HepG2 (cell line): ENCODE measurements at regions not wholly inside any gene's neighbourhood (a gene's known extent, or its start where the extent isn't known, plus 50 kb on each side); places are given as distances from the start of the nearest gene placed in this dataset.

Experiments used
- ATAC-seq: fragments of 200-7000 bp; cut with Tn5 transposase; 3 replicates; pipeline ENCODE4 v1.9.1; 2020; ENCODE audit warnings: mild to moderate bottlenecking, moderate library complexity
- BruUV-seq: library from RNA; stranded (reverse); fragments of 400-500 nt; replicated peaks from 2 replicates; lab custom pipeline; 2021; lab: Mats Ljungman, UMichigan
- CTCF ChIA-PET: fragments of 300-600 bp; formaldehyde crosslinking; extraction: SDS; loops from one replicate; lab custom pipeline; 2021; ENCODE audit warnings: low total read pairs, inconsistent platforms, low intra/inter-chr PET ratio; lab: Yijun Ruan, JAX
- POLR2A ChIA-PET: fragments of 350-600 bp; sonication (Branson Sonifier 250); formaldehyde crosslinking; loops from one replicate; lab custom pipeline; 2020; ENCODE audit warnings: antibody characterized with exemption, inconsistent platforms; lab: Yijun Ruan, JAX
- DNase-seq: peaks from one replicate; pipeline ENCODE4 v3.0.0-alpha.2; 2015; ENCODE audit warnings: low spot score
- FAIRE-seq: peaks from 3 replicates; lab custom pipeline; 2011; peaks lifted over from hg19 to GRCh38; lab: Jason Lieb, UNC
- H2AFZ ChIP-seq: one replicate; pipeline ENCODE4 v1.6.1; 2011; ENCODE audit warnings: low read length, inconsistent platforms
- H3K27ac ChIP-seq: fragments of 300-600 bp; 3 replicates; pipeline ENCODE4 v1.8.0; 2011; ENCODE audit warnings: mixed run types, mild to moderate bottlenecking, mixed read lengths, low read length, inconsistent platforms; ENCODE audit not compliant: insufficient read depth; ENCODE audit errors: extremely low read length
- H3K27me3 ChIP-seq, 2 experiments: fragments of 200-600 bp in 1 of 2; 2 replicates in 1 of 2; 3 replicates in 1 of 2; pipeline versions ENCODE4 v1.6.0 to v1.8.0; 2011; ENCODE audit warnings: low read length in 2 of 2, mild to moderate bottlenecking in 2 of 2, moderate library complexity in 2 of 2, inconsistent platforms in 1 of 2; ENCODE audit not compliant: insufficient read depth in 2 of 2, control insufficient read depth in 1 of 2
- H3K36me3 ChIP-seq, 2 experiments: fragments of 200-600 bp in 1 of 2; replicated peaks in 1 of 2; 2 replicates in 1 of 2; 3 replicates in 1 of 2; pipeline versions ENCODE4 v1.5.1 to v1.8.0; 2011; ENCODE audit warnings: low read length in 2 of 2, inconsistent platforms in 1 of 2; ENCODE audit not compliant: insufficient read depth in 2 of 2, control insufficient read depth in 1 of 2
- H3K4me1 ChIP-seq: 2 replicates; pipeline ENCODE4 v1.5.1; 2012; ENCODE audit warnings: low read length, inconsistent platforms; ENCODE audit not compliant: insufficient read depth
- H3K4me2 ChIP-seq: 2 replicates; pipeline ENCODE4 v1.6.0; 2011; ENCODE audit warnings: low read depth, low read length, inconsistent platforms
- H3K4me3 ChIP-seq, 3 experiments: fragments of 200-600 bp in 1 of 3; sonication (generic), shearing (Covaris generic) in 1 of 3; replicated peaks in 1 of 3; 2 replicates each; pipeline ENCODE4 v1.5.1; 2011 to 2016; ENCODE audit warnings: low read length in 3 of 3, inconsistent platforms in 2 of 3, low read depth in 2 of 3, mild to moderate bottlenecking in 2 of 3, control low read depth in 1 of 3, mixed read lengths in 1 of 3; ENCODE audit not compliant: insufficient read depth in 1 of 3
- H3K79me2 ChIP-seq: one replicate; pipeline ENCODE4 v1.6.1; 2011; ENCODE audit warnings: low read length, inconsistent platforms; ENCODE audit not compliant: insufficient read depth
- H3K9ac ChIP-seq: 2 replicates; pipeline ENCODE4 v1.6.0; 2011; ENCODE audit warnings: mild to moderate bottlenecking, low read depth, low read length, inconsistent platforms; ENCODE audit not compliant: insufficient read depth
- H3K9me3 ChIP-seq: 2 replicates; pipeline ENCODE4 v1.5.1; 2012; ENCODE audit warnings: mild to moderate bottlenecking, low read length
- H4K20me1 ChIP-seq: 2 replicates; pipeline ENCODE4 v1.6.0; 2011; ENCODE audit warnings: inconsistent platforms, mild to moderate bottlenecking, low read length, moderate library complexity; ENCODE audit not compliant: insufficient read depth
- RELA ChIP-seq: sonication (generic); formaldehyde crosslinking; IDR thresholded peaks from 2 replicates; pipeline ENCODE4 v1.4.0; 2020; ENCODE audit warnings: missing genetic modification reagents
- SNAPC5 ChIP-seq: sonication (generic); formaldehyde crosslinking; IDR thresholded peaks from 2 replicates; pipeline ENCODE4 v1.8.1; 2023; ENCODE audit warnings: mild to moderate bottlenecking, missing genetic modification reagents, borderline replicate concordance
- TCF7L2 ChIP-seq: IDR thresholded peaks from 2 replicates; pipeline ENCODE4 v1.6.1; 2011; ENCODE audit warnings: mild to moderate bottlenecking, low read depth, low read length, moderate library complexity
- ZSCAN12 ChIP-seq: sonication (generic); formaldehyde crosslinking; IDR thresholded peaks from 2 replicates; pipeline ENCODE4 v1.9.0; 2021; ENCODE audit warnings: mild to moderate bottlenecking, missing genetic modification reagents
- WGBS: methylation state at CpG from one replicate; pipeline ENCODE4 v1.1.6; 2017; ENCODE audit warnings: low lambda C conversion rate; 5-methylcytosine and 5-hydroxymethylcytosine counted together
- in situ Hi-C: cut with HindIII; loops from 2 replicates; pipeline ENCODE4 v1.10.0; 2017; ENCODE audit warnings: low pct_unique_long_range_greater_than_20kb; ENCODE audit not compliant: extremely low pct_ligation_motif_present
- intact Hi-C: fragments of 100-400 bp; cut with micrococcal nuclease; formaldehyde crosslinking; loops from one replicate; pipeline ENCODE4 v1.10.0; 2022; ENCODE audit not compliant: unreplicated experiment
- TF ChIP-seq, protein P1 (sequence below): sonication (generic); formaldehyde crosslinking; IDR thresholded peaks from 2 replicates; pipeline ENCODE4 v1.4.0; 2020; ENCODE audit warnings: missing genetic modification reagents

DNA sequence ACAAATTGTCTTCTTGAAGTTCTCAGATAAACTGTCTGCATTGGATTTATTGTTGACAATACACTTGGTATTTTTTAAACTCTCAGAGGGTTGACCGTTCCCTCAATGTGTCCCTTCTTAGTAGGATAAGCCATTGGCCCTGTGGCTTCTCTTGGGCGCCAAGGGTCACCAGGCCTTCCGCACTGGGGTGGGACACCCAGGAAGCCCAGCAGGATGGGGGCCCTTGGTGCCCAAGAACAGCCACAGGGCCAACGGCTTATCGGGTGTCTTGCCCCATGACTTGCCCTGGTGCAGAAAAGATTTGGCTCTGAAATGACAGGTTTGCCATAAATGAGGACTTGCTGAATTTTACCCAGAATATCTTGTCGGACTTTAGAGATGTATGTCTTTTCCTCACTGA lies 375.0 kb downstream of the IRX2 start:
- H4K20me1 ChIP-seq, result no peaks in the 10 kb centered on the region
- H3K9me3 ChIP-seq, result no peaks in the 10 kb centered on the region
- ATAC-seq (no peak), DNase-seq (no peak), FAIRE-seq (no peak)
- H3K27me3 ChIP-seq, result 0 out of 5 replicates have a peak, but pooled peaks cover 0 to 2% of the 10 kb centered on the region in 2 experiments
- in situ Hi-C loops (no loop called here), intact Hi-C loops (no loop called here)
- H3K27ac ChIP-seq, result no peak overlapping the region
- no peak overlapping the region for H3K4me2 ChIP-seq
- no TSS peak for BruUV-seq
- H3K4me3 ChIP-seq, result no peak overlapping the region
- H3K79me2 ChIP-seq, result no peaks in the 10 kb centered on the region
- CTCF ChIA-PET, result no interaction called here
- WGBS, result 11% methylated on average over 3 of the region's 6 CpGs
- H3K4me1 ChIP-seq, result no peaks in the 10 kb centered on the region
- H3K36me3 ChIP-seq, result no peaks in the 10 kb centered on the region; a peak in 1 of 5 replicates
- no peak overlapping the region for H2AFZ ChIP-seq
- TF ChIP-seq, protein P1, sequence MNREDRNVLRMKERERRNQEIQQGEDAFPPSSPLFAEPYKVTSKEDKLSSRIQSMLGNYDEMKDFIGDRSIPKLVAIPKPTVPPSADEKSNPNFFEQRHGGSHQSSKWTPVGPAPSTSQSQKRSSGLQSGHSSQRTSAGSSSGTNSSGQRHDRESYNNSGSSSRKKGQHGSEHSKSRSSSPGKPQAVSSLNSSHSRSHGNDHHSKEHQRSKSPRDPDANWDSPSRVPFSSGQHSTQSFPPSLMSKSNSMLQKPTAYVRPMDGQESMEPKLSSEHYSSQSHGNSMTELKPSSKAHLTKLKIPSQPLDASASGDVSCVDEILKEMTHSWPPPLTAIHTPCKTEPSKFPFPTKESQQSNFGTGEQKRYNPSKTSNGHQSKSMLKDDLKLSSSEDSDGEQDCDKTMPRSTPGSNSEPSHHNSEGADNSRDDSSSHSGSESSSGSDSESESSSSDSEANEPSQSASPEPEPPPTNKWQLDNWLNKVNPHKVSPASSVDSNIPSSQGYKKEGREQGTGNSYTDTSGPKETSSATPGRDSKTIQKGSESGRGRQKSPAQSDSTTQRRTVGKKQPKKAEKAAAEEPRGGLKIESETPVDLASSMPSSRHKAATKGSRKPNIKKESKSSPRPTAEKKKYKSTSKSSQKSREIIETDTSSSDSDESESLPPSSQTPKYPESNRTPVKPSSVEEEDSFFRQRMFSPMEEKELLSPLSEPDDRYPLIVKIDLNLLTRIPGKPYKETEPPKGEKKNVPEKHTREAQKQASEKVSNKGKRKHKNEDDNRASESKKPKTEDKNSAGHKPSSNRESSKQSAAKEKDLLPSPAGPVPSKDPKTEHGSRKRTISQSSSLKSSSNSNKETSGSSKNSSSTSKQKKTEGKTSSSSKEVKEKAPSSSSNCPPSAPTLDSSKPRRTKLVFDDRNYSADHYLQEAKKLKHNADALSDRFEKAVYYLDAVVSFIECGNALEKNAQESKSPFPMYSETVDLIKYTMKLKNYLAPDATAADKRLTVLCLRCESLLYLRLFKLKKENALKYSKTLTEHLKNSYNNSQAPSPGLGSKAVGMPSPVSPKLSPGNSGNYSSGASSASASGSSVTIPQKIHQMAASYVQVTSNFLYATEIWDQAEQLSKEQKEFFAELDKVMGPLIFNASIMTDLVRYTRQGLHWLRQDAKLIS (CRISPR knock-in tag), result no peak
- TF ChIP-seq RELA, result no peak
- no peak for TF ChIP-seq TCF7L2
- no peak for TF ChIP-seq ZSCAN12 (CRISPR knock-in tag)
- TF ChIP-seq SNAPC5 (CRISPR knock-in tag), result no peak
- H3K9ac ChIP-seq, result no peak overlapping the region
- POLR2A ChIA-PET, result no interaction called here
